Neural cell (in vitro differentiated cells): ENCODE measurements at regions not wholly inside any gene's neighbourhood (a gene's known extent, or its start where the extent isn't known, plus 50 kb on each side); places are given as distances from the start of the nearest gene placed in this dataset.

Experiments
- H2AFZ ChIP-seq: fragments of 200-600, 300-800 bp; sonication (generic), shearing (Covaris generic); 2 replicates; pipeline ENCODE4 v1.6.0; 2014; ENCODE audit warnings: low read depth, mild to moderate bottlenecking, antibody characterized with exemption, low read length, moderate library complexity
- H3F3A ChIP-seq: fragments of 200-600 bp; shearing (Covaris generic); 2 replicates; pipeline ENCODE4 v1.6.1; 2016; ENCODE audit warnings: mild to moderate bottlenecking, moderate library complexity, mixed read lengths, antibody characterized with exemption, low read length; ENCODE audit not compliant: insufficient read depth, poor library complexity, severe bottlenecking
- H3K27ac ChIP-seq: fragments of 200-600, 300-800 bp; sonication (generic), shearing (Covaris generic); 2 replicates; pipeline ENCODE4 v1.5.1; 2014; ENCODE audit warnings: mild to moderate bottlenecking, low read length, moderate library complexity
- H3K27me3 ChIP-seq: fragments of 300-800, 200-600 bp; sonication (generic), shearing (Covaris generic); 2 replicates; pipeline ENCODE4 v1.6.0; 2014; ENCODE audit warnings: mild to moderate bottlenecking, low read depth, low read length, moderate library complexity; ENCODE audit not compliant: insufficient read depth
- H3K36me3 ChIP-seq: fragments of 300-800, 200-600 bp; sonication (generic), shearing (Covaris generic); 2 replicates; pipeline ENCODE4 v1.5.1; 2014; ENCODE audit warnings: mild to moderate bottlenecking, antibody characterized with exemption, low read length, moderate library complexity; ENCODE audit not compliant: insufficient read depth
- H3K4me2 ChIP-seq: fragments of 300-800, 200-600 bp; sonication (generic), shearing (Covaris generic); 2 replicates; pipeline ENCODE4 v1.6.0; 2014; ENCODE audit warnings: mild to moderate bottlenecking, low read length
- H3K4me3 ChIP-seq: fragments of 300-800, 200-600 bp; sonication (generic), shearing (Covaris generic); 2 replicates; pipeline ENCODE4 v1.5.1; 2014; ENCODE audit warnings: mild to moderate bottlenecking, low read length, moderate library complexity
- H3K79me2 ChIP-seq: fragments of 200-600 bp; shearing (Covaris generic); replicated peaks from 2 replicates; pipeline ENCODE4 v1.6.0; 2014; ENCODE audit warnings: mild to moderate bottlenecking, low read length, moderate library complexity; ENCODE audit not compliant: insufficient read depth
- H3K9ac ChIP-seq: fragments of 300-800, 200-600 bp; sonication (generic), shearing (Covaris generic); 2 replicates; pipeline ENCODE4 v1.6.1; 2016; ENCODE audit warnings: mild to moderate bottlenecking, low read length, mixed read lengths
- H3K9me2 ChIP-seq: fragments of 200-600 bp; shearing (Covaris generic); 2 replicates; pipeline ENCODE4 v1.6.1; 2016; ENCODE audit warnings: mild to moderate bottlenecking, low read length, mixed read lengths; ENCODE audit not compliant: insufficient read depth
- H3K9me3 ChIP-seq: fragments of 200-600, 300-800 bp; sonication (generic), shearing (Covaris generic); 2 replicates; pipeline ENCODE4 v1.6.1; 2016; ENCODE audit warnings: mild to moderate bottlenecking, mixed run types, low read length, moderate library complexity, mixed read lengths
- H4K20me1 ChIP-seq: fragments of 200-600 bp; shearing (Covaris generic); 2 replicates; pipeline ENCODE4 v1.6.1; 2016; ENCODE audit warnings: mild to moderate bottlenecking, mixed run types; ENCODE audit not compliant: insufficient read depth
- EP300 ChIP-seq: fragments of 450-650 bp; conservative IDR thresholded peaks from 2 replicates; pipeline ENCODE4 v1.6.1; 2014; ENCODE audit warnings: antibody characterized with exemption, mild to moderate bottlenecking, moderate library complexity; ENCODE audit not compliant: poor library complexity, severe bottlenecking
- EZH2 ChIP-seq: fragments of 200-600, 300-800 bp; shearing (Covaris generic), sonication (generic); IDR thresholded peaks from 2 replicates; pipeline ENCODE4 v1.6.1; 2014; ENCODE audit warnings: antibody characterized with exemption, low read length, borderline replicate concordance, mild to moderate bottlenecking; ENCODE audit not compliant: insufficient read depth, poor library complexity, severe bottlenecking
- MXI1 ChIP-seq: fragments of 450-650 bp; conservative IDR thresholded peaks from 2 replicates; pipeline ENCODE4 v1.6.1; 2014; ENCODE audit warnings: antibody characterized with exemption, mild to moderate bottlenecking; ENCODE audit not compliant: poor library complexity, severe bottlenecking
- POLR2AphosphoS5 ChIP-seq: IDR thresholded peaks from 2 replicates; pipeline ENCODE4 v1.6.1; 2012
- RAD21 ChIP-seq: fragments of 450-650 bp; conservative IDR thresholded peaks from 2 replicates; pipeline ENCODE4 v1.6.1; 2014; ENCODE audit warnings: antibody characterized with exemption, mild to moderate bottlenecking, moderate library complexity
- SMC3 ChIP-seq: fragments of 450-650 bp; conservative IDR thresholded peaks from 2 replicates; pipeline ENCODE4 v1.6.1; 2014; ENCODE audit warnings: antibody characterized with exemption, mild to moderate bottlenecking, moderate library complexity; ENCODE audit not compliant: poor library complexity
- TAF1 ChIP-seq: IDR thresholded peaks from 2 replicates; pipeline ENCODE4 v1.6.1; 2012; ENCODE audit warnings: low read depth
- TF ChIP-seq, protein P1 (sequence below): IDR thresholded peaks from 2 replicates; pipeline ENCODE4 v1.6.1; 2012; ENCODE audit warnings: borderline replicate concordance
- TF ChIP-seq, protein P2 (sequence below): fragments of 450-650 bp; IDR thresholded peaks from 2 replicates; pipeline ENCODE4 v1.5.1; 2014; ENCODE audit warnings: antibody characterized with exemption, mild to moderate bottlenecking, moderate library complexity; ENCODE audit not compliant: poor library complexity, severe bottlenecking

DNA sequence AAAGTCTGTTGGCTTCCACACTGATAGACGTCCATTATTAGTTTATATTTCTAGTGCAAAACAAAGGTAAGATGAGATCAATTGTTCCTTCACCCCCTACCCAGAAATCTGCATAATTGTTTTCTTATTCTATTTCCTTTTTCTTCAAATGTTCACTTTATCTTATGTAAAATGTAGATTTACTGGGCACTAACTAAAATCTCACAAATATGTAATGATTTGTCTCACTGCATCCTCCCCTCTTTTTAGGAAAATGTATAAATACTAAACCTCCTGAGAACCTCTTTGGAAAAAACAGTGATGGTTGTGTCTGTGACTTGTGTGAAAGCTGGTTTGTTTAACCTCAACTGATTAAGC, 1377.2 kb upstream of the MIR17HG start (continued):
- TF ChIP-seq EP300 (no peak), MXI1 (no peak)

DNA sequence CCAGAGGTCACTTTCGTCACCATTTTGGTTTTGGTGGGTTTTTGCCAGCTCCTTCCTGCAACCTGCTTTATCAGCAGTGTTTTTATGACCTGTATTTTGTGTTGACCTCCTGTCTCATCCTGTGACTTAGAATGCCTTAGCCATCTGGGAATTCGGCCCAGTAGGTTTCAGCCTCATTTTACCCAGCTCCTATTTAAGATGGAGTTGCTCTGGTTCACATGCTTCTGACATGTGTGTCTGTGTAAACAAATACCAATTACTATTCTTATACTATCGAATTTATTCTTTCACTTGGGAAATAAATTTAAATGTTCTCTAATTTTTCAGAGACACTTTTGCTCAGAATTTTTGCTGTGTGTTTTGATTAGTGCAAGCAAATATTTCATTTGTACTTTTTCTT, 1370.3 kb upstream of the MIR17HG start:
- no peaks in the 10 kb centered on the region for H3F3A ChIP-seq
- H3K4me2 ChIP-seq: no peak overlapping the region
- H2AFZ ChIP-seq: no peak overlapping the region

DNA sequence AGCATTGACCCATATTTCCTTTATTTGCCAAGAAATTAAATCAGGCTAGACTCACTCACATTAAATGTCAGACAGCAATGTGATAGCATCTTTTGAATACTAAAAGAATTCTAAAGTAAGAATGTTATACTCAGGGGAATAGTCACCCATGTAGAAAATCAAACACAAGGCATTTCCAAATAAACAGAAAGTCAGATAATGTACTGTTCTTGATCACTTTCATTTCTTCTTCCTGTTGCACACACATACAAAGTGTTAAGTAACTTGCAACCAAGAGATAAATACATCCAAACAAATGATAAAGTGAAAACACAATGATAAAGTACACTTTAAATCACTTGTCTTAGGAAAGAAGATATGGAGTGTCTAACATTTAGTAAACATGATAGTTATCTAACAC, 1366.6 kb upstream of the MIR17HG start:
- Histone ChIP-seq H3K4me3 (no peak overlapping the region), H3K36me3 (no peaks in the 10 kb centered on the region), H3K79me2 (no peaks in the 10 kb centered on the region), H3K9ac (no peak overlapping the region), H2AFZ (no peak overlapping the region), H3K27ac (no peak overlapping the region), H3F3A (no peaks in the 10 kb centered on the region), H3K27me3 (no peaks in the 10 kb centered on the region), H3K9me3 (no peaks in the 10 kb centered on the region), H4K20me1 (no peaks in the 10 kb centered on the region), H3K9me2 (no peaks in the 10 kb centered on the region), H3K4me2 (no peak overlapping the region)
- TF ChIP-seq SMC3 (no peak), POLR2AphosphoS5 (no peak), TAF1 (no peak), EP300 (no peak), MXI1 (no peak), EZH2 (no peak), RAD21 (no peak)
- TF ChIP-seq, protein P1, sequence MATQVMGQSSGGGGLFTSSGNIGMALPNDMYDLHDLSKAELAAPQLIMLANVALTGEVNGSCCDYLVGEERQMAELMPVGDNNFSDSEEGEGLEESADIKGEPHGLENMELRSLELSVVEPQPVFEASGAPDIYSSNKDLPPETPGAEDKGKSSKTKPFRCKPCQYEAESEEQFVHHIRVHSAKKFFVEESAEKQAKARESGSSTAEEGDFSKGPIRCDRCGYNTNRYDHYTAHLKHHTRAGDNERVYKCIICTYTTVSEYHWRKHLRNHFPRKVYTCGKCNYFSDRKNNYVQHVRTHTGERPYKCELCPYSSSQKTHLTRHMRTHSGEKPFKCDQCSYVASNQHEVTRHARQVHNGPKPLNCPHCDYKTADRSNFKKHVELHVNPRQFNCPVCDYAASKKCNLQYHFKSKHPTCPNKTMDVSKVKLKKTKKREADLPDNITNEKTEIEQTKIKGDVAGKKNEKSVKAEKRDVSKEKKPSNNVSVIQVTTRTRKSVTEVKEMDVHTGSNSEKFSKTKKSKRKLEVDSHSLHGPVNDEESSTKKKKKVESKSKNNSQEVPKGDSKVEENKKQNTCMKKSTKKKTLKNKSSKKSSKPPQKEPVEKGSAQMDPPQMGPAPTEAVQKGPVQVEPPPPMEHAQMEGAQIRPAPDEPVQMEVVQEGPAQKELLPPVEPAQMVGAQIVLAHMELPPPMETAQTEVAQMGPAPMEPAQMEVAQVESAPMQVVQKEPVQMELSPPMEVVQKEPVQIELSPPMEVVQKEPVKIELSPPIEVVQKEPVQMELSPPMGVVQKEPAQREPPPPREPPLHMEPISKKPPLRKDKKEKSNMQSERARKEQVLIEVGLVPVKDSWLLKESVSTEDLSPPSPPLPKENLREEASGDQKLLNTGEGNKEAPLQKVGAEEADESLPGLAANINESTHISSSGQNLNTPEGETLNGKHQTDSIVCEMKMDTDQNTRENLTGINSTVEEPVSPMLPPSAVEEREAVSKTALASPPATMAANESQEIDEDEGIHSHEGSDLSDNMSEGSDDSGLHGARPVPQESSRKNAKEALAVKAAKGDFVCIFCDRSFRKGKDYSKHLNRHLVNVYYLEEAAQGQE: no peak
- TF ChIP-seq, protein P2, sequence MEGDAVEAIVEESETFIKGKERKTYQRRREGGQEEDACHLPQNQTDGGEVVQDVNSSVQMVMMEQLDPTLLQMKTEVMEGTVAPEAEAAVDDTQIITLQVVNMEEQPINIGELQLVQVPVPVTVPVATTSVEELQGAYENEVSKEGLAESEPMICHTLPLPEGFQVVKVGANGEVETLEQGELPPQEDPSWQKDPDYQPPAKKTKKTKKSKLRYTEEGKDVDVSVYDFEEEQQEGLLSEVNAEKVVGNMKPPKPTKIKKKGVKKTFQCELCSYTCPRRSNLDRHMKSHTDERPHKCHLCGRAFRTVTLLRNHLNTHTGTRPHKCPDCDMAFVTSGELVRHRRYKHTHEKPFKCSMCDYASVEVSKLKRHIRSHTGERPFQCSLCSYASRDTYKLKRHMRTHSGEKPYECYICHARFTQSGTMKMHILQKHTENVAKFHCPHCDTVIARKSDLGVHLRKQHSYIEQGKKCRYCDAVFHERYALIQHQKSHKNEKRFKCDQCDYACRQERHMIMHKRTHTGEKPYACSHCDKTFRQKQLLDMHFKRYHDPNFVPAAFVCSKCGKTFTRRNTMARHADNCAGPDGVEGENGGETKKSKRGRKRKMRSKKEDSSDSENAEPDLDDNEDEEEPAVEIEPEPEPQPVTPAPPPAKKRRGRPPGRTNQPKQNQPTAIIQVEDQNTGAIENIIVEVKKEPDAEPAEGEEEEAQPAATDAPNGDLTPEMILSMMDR: no peak

More for the DNA sequence above, 1370.3 kb upstream of the MIR17HG start:
- Histone ChIP-seq H3K9me3 (no peaks in the 10 kb centered on the region), H3K79me2 (no peaks in the 10 kb centered on the region), H4K20me1 (no peaks in the 10 kb centered on the region), H3K27ac (no peak overlapping the region), H3K27me3 (no peaks in the 10 kb centered on the region), H3K4me3 (no peak overlapping the region), H3K9me2 (no peaks in the 10 kb centered on the region), H3K36me3 (no peaks in the 10 kb centered on the region), H3K9ac (no peak overlapping the region)
- no peak for TF ChIP-seq EZH2
- TF ChIP-seq, protein P1: no peak
- no peak for TF ChIP-seq POLR2AphosphoS5
- TF ChIP-seq EP300: no peak
- TF ChIP-seq, protein P2: no peak
- no peak for TF ChIP-seq SMC3
- TF ChIP-seq MXI1: no peak
